ENCODE measurements at regions not wholly inside any gene's neighbourhood (a gene's known extent, or its start where the extent isn't known, plus 50 kb on each side); places are given as distances from the start of the nearest gene placed in this dataset.
A peak's percentile ranks its signal among the peaks of the same experiment; 100 is the strongest.
"Not testable (repeated sequence)": the region's sequence is repeated elsewhere in the genome, so short reads cannot be mapped to it uniquely, and the experiment has no call there.

DNA sequence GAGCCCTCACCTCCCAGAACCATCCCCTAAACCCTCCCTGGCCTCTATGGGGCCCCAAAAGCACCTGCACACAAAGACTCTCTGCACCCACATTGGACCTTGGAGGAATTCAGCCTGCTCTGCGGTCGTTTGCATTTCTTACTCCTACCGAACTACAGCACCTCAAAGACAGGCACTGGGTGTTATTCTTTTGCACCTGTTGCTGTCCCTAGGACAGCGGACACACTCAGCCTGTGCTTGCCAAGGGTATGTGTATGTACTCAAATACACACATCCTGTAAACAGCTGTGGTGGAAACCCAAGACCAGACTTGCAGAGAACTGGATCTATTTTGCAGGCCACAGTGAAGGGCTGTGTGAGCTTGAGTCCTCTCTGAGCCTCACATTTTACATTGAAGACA lies 54.2 kb upstream of the LGALS9B start:
- H3K27me3 ChIP-seq (ENCODE audit: control insufficient read depth, insufficient read depth); H3K4me1 ChIP-seq (ENCODE audit: control insufficient read depth, insufficient read depth, low read length); H3K9me3 ChIP-seq (ENCODE audit: control insufficient read depth, low read length); intact Hi-C loops (cut with DNase I); ATAC-seq; H3K27ac ChIP-seq (ENCODE audit: low read length); H3K4me3 ChIP-seq (ENCODE audit: low read length): not testable (repeated sequence)
- WGBS, result 66% methylated on average over 3 of the region's 4 CpGs
- DNase-seq, result peak in 1 of 3 donors; percentile 11

DNA sequence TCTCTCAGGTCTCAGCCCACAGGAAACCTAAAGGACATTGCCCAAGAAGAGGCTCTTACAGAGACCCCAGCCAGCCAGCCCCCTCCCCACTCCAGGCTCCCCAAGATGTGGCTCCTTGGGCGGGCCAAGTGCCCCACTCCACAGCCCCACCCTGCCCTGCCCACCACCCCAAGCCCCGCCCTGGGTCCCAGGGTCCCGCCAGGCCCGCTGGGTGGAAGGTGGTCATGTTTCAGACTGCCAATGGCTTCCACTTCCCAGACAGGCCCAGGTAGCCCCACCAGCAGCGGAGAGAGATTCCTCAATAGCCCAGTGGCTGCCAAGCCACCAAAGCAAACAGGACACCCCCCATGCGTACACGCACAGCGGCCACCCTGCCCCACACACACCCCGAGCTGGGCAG lies 51.1 kb upstream of the LGALS9B start:
- H3K4me1 ChIP-seq (ENCODE audit: control insufficient read depth, insufficient read depth, low read length); ATAC-seq; H3K9me3 ChIP-seq (ENCODE audit: control insufficient read depth, low read length); H3K27me3 ChIP-seq (ENCODE audit: control insufficient read depth, insufficient read depth); DNase-seq; H3K27ac ChIP-seq (ENCODE audit: low read length); intact Hi-C loops (cut with DNase I); H3K4me3 ChIP-seq (ENCODE audit: low read length): not testable (repeated sequence)
- WGBS, result 100% methylated on average over 2 of the region's 9 CpGs

DNA sequence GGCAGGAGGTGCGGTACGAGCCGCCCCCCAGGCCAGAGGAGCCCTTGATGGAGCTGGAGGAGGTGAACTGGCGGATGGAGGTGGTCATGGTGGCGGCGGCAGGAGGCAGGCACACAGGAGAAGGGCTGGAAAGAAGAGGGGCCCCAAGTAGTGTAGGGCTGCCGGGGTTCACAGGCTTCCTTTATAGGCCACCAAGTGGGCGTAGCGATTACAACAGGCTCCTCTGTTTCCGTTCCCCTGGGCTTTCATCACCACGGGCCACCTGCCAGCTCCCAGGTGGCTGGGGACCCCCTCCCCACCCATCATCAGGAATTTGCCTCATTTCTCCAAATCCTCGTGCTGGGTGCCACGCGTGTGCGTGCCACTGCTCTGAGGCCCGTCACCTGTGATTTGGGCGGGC lies 50.1 kb upstream of the LGALS9B start:
- H3K4me1 ChIP-seq (ENCODE audit: control insufficient read depth, insufficient read depth, low read length); intact Hi-C loops (cut with DNase I); H3K27ac ChIP-seq (ENCODE audit: low read length); H3K27me3 ChIP-seq (ENCODE audit: control insufficient read depth, insufficient read depth); H3K9me3 ChIP-seq (ENCODE audit: control insufficient read depth, low read length); H3K4me3 ChIP-seq (ENCODE audit: low read length); ATAC-seq; DNase-seq: not testable (repeated sequence)
- WGBS, result 74% methylated on average over 9 of the region's 17 CpGs
